DOHH2 (cell line): ENCODE measurements at regions not wholly inside any gene's neighbourhood (a gene's known extent, or its start where the extent isn't known, plus 50 kb on each side); places are given as distances from the start of the nearest gene placed in this dataset.
A peak's percentile ranks its signal among the peaks of the same experiment; 100 is the strongest.
"Not testable (repeated sequence)": the region's sequence is repeated elsewhere in the genome, so short reads cannot be mapped to it uniquely, and the experiment has no call there.

ENCODE experiments used
- H3F3A ChIP-seq: fragments of 200-600 bp; sonication (generic), shearing (Covaris generic); 2 replicates; pipeline ENCODE4 v1.6.0; 2016; ENCODE audit warnings: antibody characterized with exemption, mild to moderate bottlenecking; ENCODE audit not compliant: control insufficient read depth, insufficient read depth
- H3K27ac ChIP-seq: fragments of 200-600 bp; sonication (generic); 2 replicates; pipeline ENCODE4 v1.5.1; 2014; ENCODE audit warnings: low read depth, mild to moderate bottlenecking, low read length, moderate library complexity
- H3K27me3 ChIP-seq: fragments of 200-600 bp; sonication (generic); 2 replicates; pipeline ENCODE4 v1.6.1; 2014; ENCODE audit warnings: mild to moderate bottlenecking, low read length, mixed read lengths; ENCODE audit not compliant: control insufficient read depth
- H3K36me3 ChIP-seq: fragments of 200-600 bp; sonication (generic); 2 replicates; pipeline ENCODE4 v1.6.1; 2014; ENCODE audit warnings: mild to moderate bottlenecking, low read length, moderate library complexity, mixed read lengths; ENCODE audit not compliant: control insufficient read depth
- H3K4me1 ChIP-seq: fragments of 200-600 bp; sonication (generic); 2 replicates; pipeline ENCODE4 v1.6.1; 2014; ENCODE audit warnings: mild to moderate bottlenecking, low read length, mixed read lengths; ENCODE audit not compliant: control insufficient read depth
- H3K4me2 ChIP-seq: fragments of 200-600 bp; sonication (generic); 2 replicates; pipeline ENCODE4 v1.6.0; 2014; ENCODE audit warnings: mild to moderate bottlenecking, low read length, moderate library complexity
- H3K4me3 ChIP-seq: fragments of 200-600 bp; sonication (generic); 2 replicates; pipeline ENCODE4 v1.5.1; 2014; ENCODE audit warnings: mild to moderate bottlenecking, low read length, mixed read lengths
- H3K79me2 ChIP-seq: fragments of 200-600 bp; sonication (generic); 2 replicates; pipeline ENCODE4 v1.6.1; 2014; ENCODE audit warnings: mild to moderate bottlenecking, low read length, mixed read lengths; ENCODE audit not compliant: control insufficient read depth
- H3K9me2 ChIP-seq: fragments of 200-600 bp; sonication (generic); replicated peaks from 2 replicates; pipeline ENCODE4 v1.6.1; 2014; ENCODE audit warnings: mild to moderate bottlenecking, low read length, mixed read lengths; ENCODE audit not compliant: control insufficient read depth
- H3K9me3 ChIP-seq: fragments of 200-600 bp; sonication (generic); 2 replicates; pipeline ENCODE4 v1.6.1; 2014; ENCODE audit warnings: antibody characterized with exemption, low read length, mixed read lengths; ENCODE audit not compliant: control insufficient read depth, insufficient read depth
- H4K20me1 ChIP-seq: fragments of 200-600 bp; sonication (generic); 2 replicates; pipeline ENCODE4 v1.6.0; 2014; ENCODE audit warnings: low read depth, mild to moderate bottlenecking, antibody characterized with exemption, low read length, moderate library complexity; ENCODE audit not compliant: control insufficient read depth, insufficient read depth
- EZH2phosphoT487 ChIP-seq: fragments of 200-600 bp; sonication (generic); IDR thresholded peaks from 2 replicates; pipeline ENCODE4 v1.6.1; 2017; ENCODE audit warnings: borderline replicate concordance, mild to moderate bottlenecking, antibody characterized with exemption, low read length, moderate library complexity, mixed read lengths
- TF ChIP-seq, protein P1 (sequence below): fragments of 200-600 bp; sonication (generic); IDR thresholded peaks from one replicate; pipeline ENCODE4 v1.5.1; 2014; ENCODE audit warnings: antibody characterized with exemption, mild to moderate bottlenecking, low read depth, low read length; ENCODE audit not compliant: poor library complexity, severe bottlenecking

DNA sequence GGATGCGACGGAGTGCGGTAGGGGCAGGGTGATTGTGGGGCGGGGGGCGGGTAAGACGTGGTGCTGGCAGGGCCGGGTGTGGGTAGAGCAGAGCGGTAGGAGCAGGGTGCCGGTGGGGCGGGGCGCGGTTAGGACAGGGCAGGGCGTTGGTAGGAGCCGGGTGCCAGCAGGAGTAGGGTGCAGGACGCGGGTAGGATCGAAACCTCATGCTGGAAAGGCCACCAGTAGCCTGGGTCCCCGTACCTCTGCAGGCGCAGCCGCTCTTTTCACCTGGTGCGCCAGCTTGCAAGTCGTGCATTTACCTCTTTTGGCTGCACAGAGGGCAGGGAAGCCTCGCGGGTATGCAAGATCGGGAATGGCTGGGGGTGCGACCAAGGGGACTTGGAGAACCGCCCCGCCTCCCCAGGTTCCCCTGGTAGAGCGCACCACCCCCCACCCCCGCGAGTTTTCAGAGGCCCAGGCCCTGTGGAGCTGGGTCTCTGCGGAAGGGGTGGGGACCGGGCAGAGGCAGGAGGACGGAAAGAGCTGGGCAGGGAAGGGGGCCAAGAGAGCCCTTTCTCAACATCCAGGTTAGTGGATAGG lies 104.8 kb upstream of the SIMC1 start:
- no peak overlapping the region for H3K4me2 ChIP-seq
- peaks cover 19% of the 10 kb centered on the region for H3K27me3 ChIP-seq
- H3K79me2 ChIP-seq = no peaks in the 10 kb centered on the region
- no peaks in the 10 kb centered on the region for H3K36me3 ChIP-seq
- H3K9me3 ChIP-seq = no peaks in the 10 kb centered on the region
- peaks cover 6% of the 10 kb centered on the region for H3K4me1 ChIP-seq
- H3K4me3 ChIP-seq = no peak overlapping the region
- TF ChIP-seq, protein P1, sequence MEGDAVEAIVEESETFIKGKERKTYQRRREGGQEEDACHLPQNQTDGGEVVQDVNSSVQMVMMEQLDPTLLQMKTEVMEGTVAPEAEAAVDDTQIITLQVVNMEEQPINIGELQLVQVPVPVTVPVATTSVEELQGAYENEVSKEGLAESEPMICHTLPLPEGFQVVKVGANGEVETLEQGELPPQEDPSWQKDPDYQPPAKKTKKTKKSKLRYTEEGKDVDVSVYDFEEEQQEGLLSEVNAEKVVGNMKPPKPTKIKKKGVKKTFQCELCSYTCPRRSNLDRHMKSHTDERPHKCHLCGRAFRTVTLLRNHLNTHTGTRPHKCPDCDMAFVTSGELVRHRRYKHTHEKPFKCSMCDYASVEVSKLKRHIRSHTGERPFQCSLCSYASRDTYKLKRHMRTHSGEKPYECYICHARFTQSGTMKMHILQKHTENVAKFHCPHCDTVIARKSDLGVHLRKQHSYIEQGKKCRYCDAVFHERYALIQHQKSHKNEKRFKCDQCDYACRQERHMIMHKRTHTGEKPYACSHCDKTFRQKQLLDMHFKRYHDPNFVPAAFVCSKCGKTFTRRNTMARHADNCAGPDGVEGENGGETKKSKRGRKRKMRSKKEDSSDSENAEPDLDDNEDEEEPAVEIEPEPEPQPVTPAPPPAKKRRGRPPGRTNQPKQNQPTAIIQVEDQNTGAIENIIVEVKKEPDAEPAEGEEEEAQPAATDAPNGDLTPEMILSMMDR = no peak
- TF ChIP-seq EZH2phosphoT487 = no peak
- no peaks in the 10 kb centered on the region for H3K9me2 ChIP-seq
- H3K27ac ChIP-seq = no peak overlapping the region
- H3F3A ChIP-seq = no peaks in the 10 kb centered on the region
- no peaks in the 10 kb centered on the region for H4K20me1 ChIP-seq

DNA sequence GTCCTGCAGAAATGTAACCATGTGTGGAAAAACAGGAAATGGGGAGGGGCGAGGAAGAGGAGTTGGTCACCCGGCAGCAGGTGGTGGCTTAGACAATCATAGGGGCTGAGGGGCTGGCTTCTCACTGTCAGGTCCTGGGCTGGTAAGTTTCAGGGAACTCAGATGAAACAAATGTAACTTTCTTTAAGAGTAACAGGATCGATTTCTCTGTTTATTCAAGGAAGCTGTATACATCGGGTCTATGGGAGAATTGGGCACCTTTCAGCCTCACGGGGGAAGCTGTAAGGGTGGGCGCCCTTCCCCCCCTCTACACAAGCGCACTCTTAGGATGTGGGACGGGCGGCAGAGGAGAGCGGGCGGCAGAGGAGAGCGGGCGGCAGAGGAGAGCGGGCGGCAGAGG lies 104.3 kb upstream of the SIMC1 start:
- Histone ChIP-seq H3F3A (no peaks in the 10 kb centered on the region), H3K4me2 (no peak overlapping the region), H4K20me1 (no peaks in the 10 kb centered on the region), H3K27me3 (peaks cover 24% of the 10 kb centered on the region), H3K36me3 (no peaks in the 10 kb centered on the region), H3K9me3 (no peaks in the 10 kb centered on the region), H3K27ac (no peak overlapping the region), H3K9me2 (no peaks in the 10 kb centered on the region), H3K4me3 (no peak overlapping the region), H3K4me1 (peaks cover 6% of the 10 kb centered on the region), H3K79me2 (no peaks in the 10 kb centered on the region)
- TF ChIP-seq, protein P1 = no peak
- TF ChIP-seq EZH2phosphoT487 = no peak

DNA sequence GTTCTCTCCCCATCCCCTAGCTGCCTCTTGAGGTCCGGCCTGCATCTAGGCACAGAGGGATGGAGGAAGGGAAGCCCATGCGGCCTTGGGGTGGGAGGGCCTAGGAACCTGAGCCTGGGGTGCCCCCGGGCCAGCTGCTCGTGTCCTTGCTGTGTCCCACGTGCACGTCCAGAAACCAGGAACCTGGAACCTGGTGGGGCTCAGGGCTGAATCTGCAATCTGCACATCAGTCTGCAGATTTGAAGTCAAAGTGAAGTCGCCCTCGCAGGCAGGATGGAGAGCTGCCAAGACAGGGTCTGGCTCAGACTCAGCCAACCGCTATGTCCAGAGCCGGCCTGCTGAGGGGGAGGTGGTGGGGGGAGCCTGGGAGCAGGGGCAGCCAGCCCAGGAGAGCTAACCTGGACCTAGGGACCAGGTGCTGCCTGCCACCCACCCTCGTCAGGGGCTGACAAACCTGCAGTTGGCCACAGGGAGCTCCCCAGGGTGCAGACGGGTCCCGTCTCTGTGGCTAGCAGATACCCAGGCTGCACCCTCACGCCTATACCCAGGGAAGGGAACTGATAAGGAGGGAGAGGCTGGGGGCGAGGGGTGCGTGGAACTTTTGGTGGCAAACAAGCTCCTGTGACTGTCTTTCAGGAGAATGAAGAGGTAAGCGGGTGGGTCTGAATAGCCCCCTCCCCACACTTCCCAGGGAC lies 103.5 kb upstream of the SIMC1 start:
- Histone ChIP-seq H3F3A (no peaks in the 10 kb centered on the region), H3K9me3 (no peaks in the 10 kb centered on the region), H3K4me1 (peaks cover 6% of the 10 kb centered on the region), H3K27ac (no peak overlapping the region), H3K27me3 (peaks cover 27% of the 10 kb centered on the region), H3K4me2 (no peak overlapping the region), H3K36me3 (no peaks in the 10 kb centered on the region), H4K20me1 (no peaks in the 10 kb centered on the region), H3K79me2 (no peaks in the 10 kb centered on the region), H3K9me2 (no peaks in the 10 kb centered on the region), H3K4me3 (no peak overlapping the region)
- TF ChIP-seq, protein P1 = no peak
- TF ChIP-seq EZH2phosphoT487 = no peak

DNA sequence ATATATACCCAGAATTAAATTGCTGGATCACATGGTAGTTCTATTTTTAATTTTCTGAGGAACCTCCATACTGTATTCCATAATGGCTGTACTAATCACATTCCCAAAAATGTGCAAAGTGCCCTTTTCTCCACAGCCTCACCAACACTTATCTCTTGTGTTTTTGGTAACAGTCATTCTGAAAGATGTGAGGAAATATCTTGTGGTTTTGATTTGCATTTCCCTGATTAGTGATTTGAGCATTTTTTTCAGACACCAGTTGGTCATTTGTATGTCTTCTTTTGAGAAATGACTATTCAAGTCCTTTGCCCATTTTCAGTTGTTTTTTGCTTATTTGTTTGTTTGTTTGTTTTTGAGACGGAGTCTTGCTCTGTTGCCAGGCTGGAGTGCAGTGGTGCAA lies 98.1 kb upstream of the SIMC1 start:
- H3K4me2 ChIP-seq = 0 out of 2 replicates have a peak overlapping the region, but pooled peaks have one; percentile 13

More for the DNA sequence above, 98.1 kb upstream of the SIMC1 start:
- H3K9me2 ChIP-seq, H3K79me2 ChIP-seq, H4K20me1 ChIP-seq, H3K27ac ChIP-seq, H3K4me3 ChIP-seq, H3K36me3 ChIP-seq, H3K4me1 ChIP-seq, H3K9me3 ChIP-seq, H3F3A ChIP-seq: not testable (repeated sequence)
- H3K27me3 ChIP-seq = peaks cover 13% of the 10 kb centered on the region; the same call in 1 of the 2 replicates
